ENCODE measurements at regions not wholly inside any gene's neighbourhood (a gene's known extent, or its start where the extent isn't known, plus 50 kb on each side); places are given as distances from the start of the nearest gene placed in this dataset.

DNA sequence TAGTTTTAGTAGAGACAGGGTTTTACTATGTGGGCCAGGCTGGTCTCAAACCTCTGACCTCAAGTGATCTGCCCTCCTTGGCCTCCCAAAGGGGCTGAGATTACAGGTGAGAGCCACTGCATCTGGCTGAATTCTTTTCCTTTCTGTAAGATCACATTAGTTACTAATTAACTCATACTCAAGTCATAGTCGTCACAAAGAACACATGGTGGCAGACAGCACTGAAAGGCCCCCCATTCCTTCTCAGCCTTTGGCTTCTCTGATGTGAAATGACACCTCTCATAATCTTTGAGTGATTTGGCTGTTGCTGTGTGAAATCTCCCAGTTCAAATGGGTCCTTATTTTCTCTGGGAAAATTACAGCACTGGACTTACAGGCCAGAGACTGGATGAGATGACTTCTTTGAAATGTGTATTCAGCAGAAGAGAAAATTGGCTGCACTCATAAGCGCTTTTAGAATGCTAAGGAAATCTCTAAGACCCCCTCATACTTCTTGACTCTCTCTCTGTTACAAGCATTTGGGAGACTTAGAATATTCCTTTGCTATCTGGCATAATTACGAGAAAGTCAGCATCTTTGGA, 764.8 kb downstream of the RNF144A start:
- TF ChIP-seq, protein P1, sequence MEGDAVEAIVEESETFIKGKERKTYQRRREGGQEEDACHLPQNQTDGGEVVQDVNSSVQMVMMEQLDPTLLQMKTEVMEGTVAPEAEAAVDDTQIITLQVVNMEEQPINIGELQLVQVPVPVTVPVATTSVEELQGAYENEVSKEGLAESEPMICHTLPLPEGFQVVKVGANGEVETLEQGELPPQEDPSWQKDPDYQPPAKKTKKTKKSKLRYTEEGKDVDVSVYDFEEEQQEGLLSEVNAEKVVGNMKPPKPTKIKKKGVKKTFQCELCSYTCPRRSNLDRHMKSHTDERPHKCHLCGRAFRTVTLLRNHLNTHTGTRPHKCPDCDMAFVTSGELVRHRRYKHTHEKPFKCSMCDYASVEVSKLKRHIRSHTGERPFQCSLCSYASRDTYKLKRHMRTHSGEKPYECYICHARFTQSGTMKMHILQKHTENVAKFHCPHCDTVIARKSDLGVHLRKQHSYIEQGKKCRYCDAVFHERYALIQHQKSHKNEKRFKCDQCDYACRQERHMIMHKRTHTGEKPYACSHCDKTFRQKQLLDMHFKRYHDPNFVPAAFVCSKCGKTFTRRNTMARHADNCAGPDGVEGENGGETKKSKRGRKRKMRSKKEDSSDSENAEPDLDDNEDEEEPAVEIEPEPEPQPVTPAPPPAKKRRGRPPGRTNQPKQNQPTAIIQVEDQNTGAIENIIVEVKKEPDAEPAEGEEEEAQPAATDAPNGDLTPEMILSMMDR (IDR thresholded peaks at IDR 0.05) = no peak
- no peak for TF ChIP-seq POLR2A (IDR thresholded peaks at IDR 0.05)

All from heart left ventricle (tissue), 13 donors.